WTC11 (cell line): ENCODE measurements at regions not wholly inside any gene's neighbourhood (a gene's known extent, or its start where the extent isn't known, plus 50 kb on each side); places are given as distances from the start of the nearest gene placed in this dataset.
A peak's percentile ranks its signal among the peaks of the same experiment; 100 is the strongest.

Source experiments
- ATAC-seq: fragments of 200-7000 bp; cut with Tn5 transposase; 2 replicates; pipeline ENCODE4 v1.10.0; 2021; ENCODE audit warnings: mild to moderate bottlenecking, moderate library complexity
- CTCF ChIA-PET: fragments of 300-600 bp; sonication (Branson Sonifier 250); formaldehyde crosslinking; loops from one replicate; lab custom pipeline; 2021; ENCODE audit warnings: antibody characterized with exemption; lab: Charles Lee
- POLR2A ChIA-PET: fragments of 350-600 bp; sonication (Branson Sonifier 250); formaldehyde crosslinking; loops from one replicate; lab custom pipeline; 2021; ENCODE audit warnings: antibody characterized with exemption; lab: Charles Lee
- DNase-seq: peaks from one replicate; pipeline ENCODE4 v3.0.0; 2021; ENCODE audit warnings: low spot score
- H3K27ac Mint-ChIP-seq: 2 replicates; pipeline ENCODE4 v1.8.0; 2021; ENCODE audit warnings: mixed read lengths
- H3K27me3 Mint-ChIP-seq: 2 replicates; pipeline ENCODE4 v1.8.0; 2021; ENCODE audit warnings: low read depth, mild to moderate bottlenecking, moderate library complexity, mixed read lengths
- H3K36me3 Mint-ChIP-seq: 2 replicates; pipeline ENCODE4 v1.8.0; 2021; ENCODE audit warnings: mixed read lengths
- H3K4me1 Mint-ChIP-seq: 2 replicates; pipeline ENCODE4 v1.8.0; 2022; ENCODE audit warnings: mixed read lengths
- H3K4me3 Mint-ChIP-seq: 2 replicates; pipeline ENCODE4 v1.8.0; 2021; ENCODE audit warnings: mild to moderate bottlenecking, moderate library complexity, mixed read lengths
- H3K9me3 Mint-ChIP-seq: 2 replicates; pipeline ENCODE4 v1.8.0; 2021; ENCODE audit warnings: mixed read lengths
- AFF4 ChIP-seq: sonication (generic); formaldehyde crosslinking; IDR thresholded peaks from 2 replicates; pipeline ENCODE4 v1.8.1; 2023; ENCODE audit warnings: mild to moderate bottlenecking, missing genetic modification reagents, borderline replicate concordance
- FOXP1 ChIP-seq: sonication (generic); formaldehyde crosslinking; IDR thresholded peaks from 2 replicates; pipeline ENCODE4 v1.8.0; 2022; ENCODE audit warnings: missing genetic modification reagents, mild to moderate bottlenecking, moderate library complexity, borderline replicate concordance
- HMGA2 ChIP-seq: fragments of 250-450 bp; sonication (Bioruptor Pico); IDR thresholded peaks from 2 replicates; pipeline ENCODE4 v1.4.0; 2021; ENCODE audit warnings: mild to moderate bottlenecking, moderate library complexity
- NFE2L1 ChIP-seq: sonication (generic); formaldehyde crosslinking; IDR thresholded peaks from 2 replicates; pipeline ENCODE4 v1.8.1; 2023; ENCODE audit warnings: missing genetic modification reagents
- NR3C1 ChIP-seq: sonication (generic); formaldehyde crosslinking; conservative IDR thresholded peaks from 2 replicates; pipeline ENCODE4 v1.8.1; 2023; ENCODE audit warnings: low read depth, mild to moderate bottlenecking, missing genetic modification reagents
- RELA ChIP-seq: sonication (generic); formaldehyde crosslinking; IDR thresholded peaks from 2 replicates; pipeline ENCODE4 v1.8.1; 2022; ENCODE audit warnings: missing genetic modification reagents, mild to moderate bottlenecking, borderline replicate concordance
- SP1 ChIP-seq: sonication (generic); formaldehyde crosslinking; conservative IDR thresholded peaks from 2 replicates; pipeline ENCODE4 v1.8.1; 2022; ENCODE audit warnings: missing genetic modification reagents
- USF2 ChIP-seq: sonication (generic); formaldehyde crosslinking; IDR thresholded peaks from 2 replicates; pipeline ENCODE4 v1.8.1; 2023; ENCODE audit warnings: mild to moderate bottlenecking, missing genetic modification reagents, moderate library complexity
- ZNF138 ChIP-seq: sonication (generic); formaldehyde crosslinking; conservative IDR thresholded peaks from 2 replicates; pipeline ENCODE4 v1.8.1; 2022; ENCODE audit warnings: mild to moderate bottlenecking, moderate library complexity, missing genetic modification reagents
- ZNF263 ChIP-seq: sonication (generic); formaldehyde crosslinking; IDR thresholded peaks from 2 replicates; pipeline ENCODE4 v1.8.1; 2022; ENCODE audit warnings: low read depth, mild to moderate bottlenecking, moderate library complexity, missing genetic modification reagents
- ZNF317 ChIP-seq: sonication (generic); formaldehyde crosslinking; IDR thresholded peaks from 2 replicates; pipeline ENCODE4 v1.8.1; 2023; ENCODE audit warnings: low read depth, mild to moderate bottlenecking, moderate library complexity, missing genetic modification reagents, borderline replicate concordance
- ZNF425 ChIP-seq: fragments of 250-450 bp; sonication (Bioruptor Pico); conservative IDR thresholded peaks from 2 replicates; pipeline ENCODE4 v1.9.0; 2021; ENCODE audit warnings: mild to moderate bottlenecking
- TF ChIP-seq, protein P1 (sequence below): sonication (generic); formaldehyde crosslinking; IDR thresholded peaks from 2 replicates; pipeline ENCODE4 v1.8.1; 2022; ENCODE audit warnings: mild to moderate bottlenecking, missing genetic modification reagents, moderate library complexity, borderline replicate concordance
- TF ChIP-seq, protein P2 (sequence below): sonication (generic); formaldehyde crosslinking; conservative IDR thresholded peaks from 2 replicates; pipeline ENCODE4 v1.8.1; 2023; ENCODE audit warnings: mild to moderate bottlenecking, low read depth, missing genetic modification reagents, moderate library complexity
- TF ChIP-seq, protein P3 (sequence below): fragments of 250-450 bp; sonication (Bioruptor Pico); IDR thresholded peaks from 2 replicates; pipeline ENCODE4 v1.9.0; 2021; ENCODE audit warnings: moderate library complexity, mild to moderate bottlenecking, inconsistent platforms, borderline replicate concordance
- TF ChIP-seq, protein P4 (sequence below): sonication (generic); formaldehyde crosslinking; IDR thresholded peaks from 2 replicates; pipeline ENCODE4 v1.8.1; 2022; ENCODE audit warnings: mild to moderate bottlenecking, moderate library complexity, missing genetic modification reagents
- TF ChIP-seq, protein P5 (sequence below): sonication (generic); formaldehyde crosslinking; IDR thresholded peaks from 2 replicates; pipeline ENCODE4 v1.8.0; 2023; ENCODE audit warnings: missing genetic modification reagents
- TF ChIP-seq, protein P6 (sequence below): fragments of 250-450 bp; sonication (Bioruptor Pico); IDR thresholded peaks from 2 replicates; pipeline ENCODE4 v2.1.2; 2022; ENCODE audit warnings: mild to moderate bottlenecking, moderate library complexity

- Mint-ChIP-seq H3K27ac (0 out of 2 replicates have a peak overlapping the region, but pooled peaks have one; percentile 58), H3K4me1 (peaks cover 55% of the 10 kb centered on the region), H3K27me3 (no peaks in the 10 kb centered on the region), H3K36me3 (peaks cover 3% of the 10 kb centered on the region), H3K9me3 (no peaks in the 10 kb centered on the region), H3K4me3 (no peak overlapping the region)
- ChIA-PET POLR2A (no interaction called here), CTCF (no interaction called here)
- ATAC-seq (no peak), DNase-seq (no peak)
- TF ChIP-seq, protein P1, sequence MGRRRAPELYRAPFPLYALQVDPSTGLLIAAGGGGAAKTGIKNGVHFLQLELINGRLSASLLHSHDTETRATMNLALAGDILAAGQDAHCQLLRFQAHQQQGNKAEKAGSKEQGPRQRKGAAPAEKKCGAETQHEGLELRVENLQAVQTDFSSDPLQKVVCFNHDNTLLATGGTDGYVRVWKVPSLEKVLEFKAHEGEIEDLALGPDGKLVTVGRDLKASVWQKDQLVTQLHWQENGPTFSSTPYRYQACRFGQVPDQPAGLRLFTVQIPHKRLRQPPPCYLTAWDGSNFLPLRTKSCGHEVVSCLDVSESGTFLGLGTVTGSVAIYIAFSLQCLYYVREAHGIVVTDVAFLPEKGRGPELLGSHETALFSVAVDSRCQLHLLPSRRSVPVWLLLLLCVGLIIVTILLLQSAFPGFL (CRISPR knock-in tag): no peak
- peak; percentile 75; the same call in 1 of the 2 replicates for TF ChIP-seq ZNF263 (CRISPR knock-in tag)
These were observed 331.8 kb downstream of the PRL start for GRCh38 chr6:21965016-21965415.

DNA sequence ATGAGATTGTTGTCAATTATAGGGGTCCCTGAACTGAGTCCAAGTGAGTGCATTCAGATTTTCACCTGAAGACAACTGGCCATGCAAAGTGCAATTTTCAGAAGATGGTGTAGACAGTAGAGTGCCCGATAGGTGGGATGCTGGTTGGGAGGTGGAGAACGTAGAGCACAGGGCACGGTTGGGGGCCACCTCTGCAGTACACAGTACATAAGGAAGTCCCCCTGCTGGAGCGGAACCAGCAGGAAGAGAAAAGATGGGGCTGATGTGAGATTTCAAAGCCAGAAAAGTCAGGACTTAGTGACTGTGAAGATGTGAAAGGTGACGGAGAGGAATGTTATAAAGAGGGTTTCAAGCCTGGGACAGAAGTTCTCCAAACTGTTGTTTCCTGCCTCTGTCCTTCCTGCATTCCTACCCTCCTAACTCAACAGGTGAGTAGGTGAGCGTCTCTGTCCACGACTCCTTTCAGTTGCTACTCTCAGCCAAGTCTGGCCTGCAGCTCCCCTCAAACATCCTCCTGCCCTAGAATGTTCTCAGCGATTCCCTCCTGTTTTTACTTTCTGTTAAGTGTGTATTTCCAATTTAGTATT, 330.8 kb downstream of the PRL start:
- no peaks in the 10 kb centered on the region for H3K36me3 Mint-ChIP-seq
- H3K4me1 Mint-ChIP-seq: peaks cover 62% of the 10 kb centered on the region
- ATAC-seq: peak; percentile 83
- H3K27me3 Mint-ChIP-seq: no peaks in the 10 kb centered on the region
- H3K4me3 Mint-ChIP-seq: no peak overlapping the region
- H3K27ac Mint-ChIP-seq: peak overlapping the region; percentile 78
- ChIA-PET POLR2A (no interaction called here), CTCF (interaction anchor here (0.6 to 0.9 kb wide), 2 partner anchors 60 to 378 kb away, joined by 3 read pairs; no protein-coding TSS in a partner anchor)
- DNase-seq: no peak
- H3K9me3 Mint-ChIP-seq: no peaks in the 10 kb centered on the region
- TF ChIP-seq, protein P2, sequence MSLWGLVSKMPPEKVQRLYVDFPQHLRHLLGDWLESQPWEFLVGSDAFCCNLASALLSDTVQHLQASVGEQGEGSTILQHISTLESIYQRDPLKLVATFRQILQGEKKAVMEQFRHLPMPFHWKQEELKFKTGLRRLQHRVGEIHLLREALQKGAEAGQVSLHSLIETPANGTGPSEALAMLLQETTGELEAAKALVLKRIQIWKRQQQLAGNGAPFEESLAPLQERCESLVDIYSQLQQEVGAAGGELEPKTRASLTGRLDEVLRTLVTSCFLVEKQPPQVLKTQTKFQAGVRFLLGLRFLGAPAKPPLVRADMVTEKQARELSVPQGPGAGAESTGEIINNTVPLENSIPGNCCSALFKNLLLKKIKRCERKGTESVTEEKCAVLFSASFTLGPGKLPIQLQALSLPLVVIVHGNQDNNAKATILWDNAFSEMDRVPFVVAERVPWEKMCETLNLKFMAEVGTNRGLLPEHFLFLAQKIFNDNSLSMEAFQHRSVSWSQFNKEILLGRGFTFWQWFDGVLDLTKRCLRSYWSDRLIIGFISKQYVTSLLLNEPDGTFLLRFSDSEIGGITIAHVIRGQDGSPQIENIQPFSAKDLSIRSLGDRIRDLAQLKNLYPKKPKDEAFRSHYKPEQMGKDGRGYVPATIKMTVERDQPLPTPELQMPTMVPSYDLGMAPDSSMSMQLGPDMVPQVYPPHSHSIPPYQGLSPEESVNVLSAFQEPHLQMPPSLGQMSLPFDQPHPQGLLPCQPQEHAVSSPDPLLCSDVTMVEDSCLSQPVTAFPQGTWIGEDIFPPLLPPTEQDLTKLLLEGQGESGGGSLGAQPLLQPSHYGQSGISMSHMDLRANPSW (CRISPR knock-in tag): no peak
- no peak for TF ChIP-seq NR3C1 (CRISPR knock-in tag)
- TF ChIP-seq, protein P3, sequence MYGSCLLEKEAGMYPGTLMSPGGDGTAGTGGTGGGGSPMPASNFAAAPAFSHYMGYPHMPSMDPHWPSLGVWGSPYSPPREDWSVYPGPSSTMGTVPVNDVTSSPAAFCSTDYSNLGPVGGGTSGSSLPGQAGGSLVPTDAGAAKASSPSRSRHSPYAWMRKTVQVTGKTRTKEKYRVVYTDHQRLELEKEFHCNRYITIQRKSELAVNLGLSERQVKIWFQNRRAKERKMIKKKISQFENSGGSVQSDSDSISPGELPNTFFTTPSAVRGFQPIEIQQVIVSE (CRISPR knock-in tag): no peak
- no peak for TF ChIP-seq FOXP1 (CRISPR knock-in tag)
- TF ChIP-seq ZNF138 (CRISPR knock-in tag): no peak
- no peak for TF ChIP-seq USF2 (CRISPR knock-in tag)
- TF ChIP-seq, protein P4, sequence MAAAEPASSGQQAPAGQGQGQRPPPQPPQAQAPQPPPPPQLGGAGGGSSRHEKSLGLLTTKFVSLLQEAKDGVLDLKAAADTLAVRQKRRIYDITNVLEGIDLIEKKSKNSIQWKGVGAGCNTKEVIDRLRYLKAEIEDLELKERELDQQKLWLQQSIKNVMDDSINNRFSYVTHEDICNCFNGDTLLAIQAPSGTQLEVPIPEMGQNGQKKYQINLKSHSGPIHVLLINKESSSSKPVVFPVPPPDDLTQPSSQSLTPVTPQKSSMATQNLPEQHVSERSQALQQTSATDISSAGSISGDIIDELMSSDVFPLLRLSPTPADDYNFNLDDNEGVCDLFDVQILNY: no peak
- TF ChIP-seq ZNF425 (CRISPR knock-in tag): no peak
- no peak for TF ChIP-seq ZNF317 (CRISPR knock-in tag)
- no peak for TF ChIP-seq RELA (CRISPR knock-in tag)
- TF ChIP-seq HMGA2 (CRISPR knock-in tag): no peak
- no peak for TF ChIP-seq SP1 (CRISPR knock-in tag)
- TF ChIP-seq, protein P5, sequence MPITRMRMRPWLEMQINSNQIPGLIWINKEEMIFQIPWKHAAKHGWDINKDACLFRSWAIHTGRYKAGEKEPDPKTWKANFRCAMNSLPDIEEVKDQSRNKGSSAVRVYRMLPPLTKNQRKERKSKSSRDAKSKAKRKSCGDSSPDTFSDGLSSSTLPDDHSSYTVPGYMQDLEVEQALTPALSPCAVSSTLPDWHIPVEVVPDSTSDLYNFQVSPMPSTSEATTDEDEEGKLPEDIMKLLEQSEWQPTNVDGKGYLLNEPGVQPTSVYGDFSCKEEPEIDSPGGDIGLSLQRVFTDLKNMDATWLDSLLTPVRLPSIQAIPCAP (CRISPR knock-in tag): no peak
- TF ChIP-seq NFE2L1 (CRISPR knock-in tag): no peak
- no peak for TF ChIP-seq AFF4 (CRISPR knock-in tag)
- TF ChIP-seq, protein P6, sequence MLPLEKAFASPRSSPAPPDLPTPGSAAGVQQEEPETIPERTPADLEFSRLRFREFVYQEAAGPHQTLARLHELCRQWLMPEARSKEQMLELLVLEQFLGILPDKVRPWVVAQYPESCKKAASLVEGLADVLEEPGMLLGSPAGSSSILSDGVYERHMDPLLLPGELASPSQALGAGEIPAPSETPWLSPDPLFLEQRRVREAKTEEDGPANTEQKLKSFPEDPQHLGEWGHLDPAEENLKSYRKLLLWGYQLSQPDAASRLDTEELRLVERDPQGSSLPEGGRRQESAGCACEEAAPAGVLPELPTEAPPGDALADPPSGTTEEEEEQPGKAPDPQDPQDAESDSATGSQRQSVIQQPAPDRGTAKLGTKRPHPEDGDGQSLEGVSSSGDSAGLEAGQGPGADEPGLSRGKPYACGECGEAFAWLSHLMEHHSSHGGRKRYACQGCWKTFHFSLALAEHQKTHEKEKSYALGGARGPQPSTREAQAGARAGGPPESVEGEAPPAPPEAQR (CRISPR knock-in tag): no peak
